HS-5 (cell line): ENCODE measurements at regions not wholly inside any gene's neighbourhood (a gene's known extent, or its start where the extent isn't known, plus 50 kb on each side); places are given as distances from the start of the nearest gene placed in this dataset.
"Not testable (repeated sequence)": the region's sequence is repeated elsewhere in the genome, so short reads cannot be mapped to it uniquely, and the experiment has no call there.

Experiments used
- DNase-seq: peaks from one replicate; pipeline ENCODE4 v3.0.0-alpha.2; 2012; ENCODE audit warnings: low read depth

DNA sequence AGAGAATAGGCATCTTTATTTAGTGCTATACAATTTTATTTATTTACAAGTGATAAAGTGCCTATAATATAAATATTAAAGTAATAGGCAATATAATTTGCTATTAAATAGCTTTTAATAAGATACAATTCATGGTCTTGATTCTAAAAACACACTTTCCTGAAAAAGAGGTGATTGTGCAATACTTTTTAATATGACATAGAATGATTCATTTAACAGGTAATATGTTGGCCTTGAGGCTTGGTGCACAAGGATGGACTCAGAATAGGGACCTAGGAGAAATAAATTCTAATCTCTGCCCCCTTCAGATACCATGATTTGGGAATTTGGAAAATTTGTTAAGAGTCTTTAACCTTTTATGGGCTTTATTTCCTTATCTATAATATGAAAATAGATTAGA is 149.9 kb upstream of the FUT9 start:
- no peak for DNase-seq

DNA sequence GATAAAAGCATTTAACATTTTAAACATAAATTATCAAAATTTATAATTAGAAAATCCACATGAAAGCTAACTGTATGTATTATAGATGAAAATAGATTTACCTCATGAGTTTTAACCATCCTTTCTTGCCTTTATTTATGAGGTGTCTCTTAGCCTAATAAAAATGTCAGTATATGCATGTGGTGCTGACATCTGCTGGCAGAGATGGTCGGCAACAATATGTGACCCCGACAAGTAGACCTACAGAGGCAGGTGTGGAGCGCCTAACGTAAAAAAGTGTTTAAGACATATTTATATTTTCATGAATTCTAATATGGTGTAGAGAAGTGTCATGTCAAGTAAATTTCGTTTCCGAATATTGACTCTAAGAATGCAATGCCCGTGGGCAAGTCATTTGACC is 149.0 kb upstream of the FUT9 start:
- no peak for DNase-seq

DNA sequence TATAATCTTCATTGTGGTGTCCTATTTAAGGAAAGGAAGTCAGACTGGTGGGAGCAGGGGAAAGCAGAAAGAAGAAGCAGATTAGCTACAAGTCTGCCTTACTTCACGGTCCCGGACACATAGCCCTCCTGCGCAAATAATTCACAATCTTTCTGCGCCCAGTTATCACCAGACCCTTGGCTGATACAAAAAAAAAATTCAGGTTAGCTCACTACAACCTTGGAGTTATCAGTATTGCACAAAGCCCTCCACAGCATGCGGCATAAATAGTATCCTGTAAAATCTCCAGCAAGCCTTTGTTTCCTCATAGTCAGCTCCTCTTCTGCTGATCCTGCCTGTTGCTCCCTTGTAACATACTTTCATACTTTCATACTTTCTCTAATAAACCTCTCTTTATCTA is 148.6 kb upstream of the FUT9 start:
- DNase-seq: no peak

DNA sequence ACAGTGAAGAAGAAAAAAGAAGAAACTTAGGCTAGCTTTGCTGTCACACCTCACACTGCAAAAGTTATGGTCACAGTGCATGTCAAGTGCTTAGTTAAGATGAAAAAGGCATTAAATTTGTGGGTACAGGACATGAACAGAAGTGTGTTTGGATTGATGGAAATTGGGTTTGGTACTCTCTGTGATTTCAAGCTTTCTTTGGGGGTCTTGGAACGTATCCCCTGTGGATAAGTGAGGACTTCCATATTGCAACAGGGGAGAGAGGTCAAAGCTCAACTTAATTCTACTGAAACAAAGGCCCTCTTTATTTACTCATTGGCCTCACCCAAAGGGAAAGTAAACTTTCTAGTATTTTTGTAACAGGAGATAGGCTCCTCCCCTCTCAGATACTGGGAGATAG is 138.3 kb upstream of the FUT9 start:
- DNase-seq: no peak

DNA sequence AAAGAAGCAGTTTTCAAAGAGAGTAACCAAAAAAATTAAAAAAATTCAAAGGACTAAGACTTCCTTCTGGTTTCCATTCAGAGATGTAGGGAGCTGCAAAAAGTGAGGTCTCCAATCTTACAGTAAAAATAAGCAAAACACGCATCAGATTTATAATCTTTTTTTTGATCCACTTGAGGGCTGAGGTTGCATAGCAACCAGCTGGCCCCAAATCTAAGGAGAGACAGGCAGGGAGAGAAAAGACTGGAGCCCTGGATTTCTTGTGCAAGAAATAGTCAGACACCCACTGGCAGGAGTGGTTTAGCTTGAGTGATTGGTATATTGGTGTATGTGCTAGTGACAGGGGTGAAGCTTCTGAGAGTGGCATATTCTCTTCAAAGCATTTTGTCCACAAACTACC is 135.9 kb upstream of the FUT9 start:
- no peak for DNase-seq

DNA sequence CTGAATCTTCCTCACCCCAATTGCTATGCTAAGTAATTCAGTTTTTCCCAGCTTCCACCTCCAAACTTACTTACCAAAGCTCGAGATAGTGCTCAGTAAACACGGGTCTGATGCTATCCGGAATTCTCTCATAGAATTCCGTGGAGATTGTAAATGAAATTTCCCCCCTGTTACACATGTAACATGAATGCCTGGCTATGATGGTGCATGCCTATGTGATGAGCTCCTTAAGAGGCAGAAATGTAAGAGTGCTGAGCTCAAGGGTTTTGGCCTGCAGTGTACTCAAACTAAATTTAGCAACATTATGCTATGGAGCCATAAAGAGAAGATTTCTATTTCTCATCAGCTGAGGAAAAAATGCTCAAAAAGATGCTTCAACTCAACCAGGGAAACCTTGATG is 133.4 kb upstream of the FUT9 start:
- DNase-seq: peak; percentile 43

DNA sequence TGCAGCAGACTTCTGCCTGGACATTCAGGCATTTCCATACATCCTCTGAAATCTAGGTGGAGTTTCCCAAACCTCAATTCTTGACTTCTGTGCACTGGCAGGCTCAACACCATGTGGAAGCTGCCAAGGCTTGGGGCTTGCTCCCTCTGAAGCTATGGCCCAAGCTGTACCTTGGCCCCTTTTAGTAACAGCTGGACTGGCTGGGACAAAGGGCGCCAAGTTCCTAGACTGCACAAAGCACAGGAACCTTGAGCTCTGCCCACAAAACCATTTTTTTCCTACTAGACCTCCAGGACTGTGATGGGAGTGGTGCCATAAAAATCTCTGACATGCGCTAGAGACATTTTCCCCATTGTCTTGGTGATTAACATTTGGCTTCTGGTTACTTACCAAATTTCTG is 127.1 kb upstream of the FUT9 start:
- DNase-seq: not testable (repeated sequence)

DNA sequence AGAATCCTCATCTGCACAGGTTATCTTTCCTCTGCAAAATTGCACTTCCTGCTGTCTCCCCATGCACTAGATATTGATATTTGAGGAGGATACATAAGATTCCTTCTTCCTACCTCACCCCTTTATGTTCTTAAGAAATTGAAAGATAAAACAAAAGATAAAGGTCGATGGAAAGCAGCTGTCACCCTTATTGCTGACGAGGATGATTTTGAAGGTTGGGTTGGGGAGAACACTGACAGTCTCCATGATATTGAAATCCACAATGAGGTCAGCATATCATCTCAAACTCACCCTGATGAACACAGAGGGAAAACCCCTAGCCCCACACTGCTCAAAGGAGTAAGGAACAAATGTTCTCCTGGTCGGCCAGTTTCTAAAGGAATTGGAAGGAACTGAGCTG is 110.6 kb upstream of the FUT9 start:
- no peak for DNase-seq

DNA sequence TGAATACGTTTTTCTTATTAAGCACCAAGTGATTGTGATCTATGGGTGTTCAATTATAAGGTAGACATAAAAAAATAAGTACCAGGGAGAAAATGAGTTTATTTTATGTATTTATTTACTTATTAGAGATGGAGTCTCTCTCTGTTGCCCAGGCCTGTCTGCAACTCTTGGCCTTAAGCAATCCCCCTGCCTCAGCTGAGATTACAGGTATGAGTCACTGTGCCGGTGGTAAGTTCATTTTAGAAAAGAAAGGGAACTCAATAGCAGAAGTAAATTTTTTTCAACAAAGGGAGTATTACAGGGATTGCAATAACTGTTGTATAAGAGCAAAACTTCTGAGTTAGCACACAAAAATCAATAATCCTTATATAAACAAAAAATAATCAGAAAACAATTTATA is 98.7 kb upstream of the FUT9 start:
- DNase-seq: no peak

DNA sequence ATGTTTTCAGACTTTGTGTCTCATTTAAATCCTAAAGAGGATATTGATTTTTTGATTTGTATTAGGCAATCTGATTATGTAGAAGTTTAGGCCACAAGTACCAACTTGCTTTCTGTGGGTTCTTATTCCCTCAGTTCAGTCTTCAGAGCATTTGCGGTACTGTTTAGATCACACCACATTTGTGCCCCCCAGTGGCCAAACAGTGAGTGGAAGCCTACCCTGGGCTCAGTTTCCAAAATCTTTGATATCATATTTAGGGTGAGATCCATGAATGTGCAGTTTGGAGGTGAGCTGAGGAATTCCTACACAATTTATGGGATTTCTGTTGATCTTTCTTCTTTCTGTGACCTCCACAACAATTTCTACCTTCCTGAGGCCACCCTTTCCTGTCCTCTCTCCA is 92.3 kb upstream of the FUT9 start:
- DNase-seq: no peak

DNA sequence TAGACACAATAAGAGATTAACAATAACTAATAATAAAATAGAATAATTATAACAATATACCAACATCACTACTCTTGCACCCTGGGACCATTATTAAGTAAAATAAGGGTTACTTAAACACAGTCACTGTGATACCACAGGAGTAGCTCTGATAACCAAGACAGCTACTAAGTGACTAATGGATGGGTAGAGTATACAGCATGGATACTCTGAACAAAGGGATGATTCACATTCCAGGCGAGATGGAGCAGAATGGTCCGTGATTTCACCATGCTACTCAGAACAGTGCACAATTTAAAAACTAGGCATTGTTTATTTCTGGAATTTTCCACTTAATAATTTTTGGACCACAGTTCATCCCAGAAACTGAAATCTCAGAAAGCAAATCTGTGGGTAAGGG is 80.0 kb upstream of the FUT9 start:
- DNase-seq: no peak

DNA sequence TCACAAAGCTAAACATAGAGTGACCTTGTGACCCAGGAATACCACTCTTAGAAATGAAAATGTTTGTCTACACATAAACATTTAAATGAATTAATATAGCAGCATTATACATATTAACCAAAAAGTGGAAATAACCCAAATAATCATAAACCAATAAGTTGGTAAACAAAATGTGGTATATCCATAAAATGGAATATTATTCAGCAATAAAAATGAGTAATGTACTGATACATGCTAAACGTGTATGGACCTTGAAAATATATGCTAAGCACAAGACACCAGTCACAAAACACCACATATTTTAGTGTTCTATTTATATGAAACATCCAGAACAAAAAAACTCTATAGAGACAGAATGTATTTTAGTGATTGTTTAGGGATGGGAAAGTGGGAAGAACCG is 68.9 kb upstream of the FUT9 start:
- DNase-seq: no peak

DNA sequence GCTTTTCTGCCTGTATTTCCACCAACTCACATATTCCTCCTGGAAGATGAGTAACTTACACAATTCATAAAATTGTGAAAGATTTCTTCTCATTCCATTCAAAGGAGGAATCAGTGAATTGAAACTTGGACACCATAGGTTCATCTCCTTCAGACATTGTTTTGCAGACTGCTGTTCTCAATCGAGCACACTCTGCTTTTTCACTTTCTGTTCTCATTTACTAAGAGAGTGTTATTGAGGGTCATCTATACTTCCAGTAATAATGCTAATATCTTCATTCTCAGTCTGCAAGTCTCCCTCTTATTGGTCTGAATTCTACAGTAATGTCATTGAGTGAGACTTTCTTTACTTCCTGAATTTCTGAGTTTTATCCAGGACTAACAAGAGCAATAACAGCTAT is 67.5 kb upstream of the FUT9 start:
- DNase-seq: peak; percentile 10

DNA sequence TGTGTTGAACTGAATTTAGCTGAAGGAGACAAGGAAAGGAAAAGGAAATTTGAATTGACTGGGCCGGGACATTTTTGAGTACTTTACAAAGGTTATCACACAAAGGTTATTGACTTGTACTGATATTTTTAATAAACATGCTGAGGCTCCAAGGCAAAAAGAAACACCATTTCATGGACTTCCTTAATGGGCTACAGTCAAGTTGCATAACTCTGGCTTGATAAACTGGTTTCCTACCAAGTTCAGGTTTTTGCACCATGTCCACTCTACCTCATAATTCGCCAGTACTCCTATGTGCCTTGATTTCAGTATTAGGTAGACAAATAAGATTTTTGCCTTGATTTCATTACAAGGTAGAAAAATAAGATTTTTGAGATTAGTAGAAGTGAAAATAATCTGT is 65.8 kb upstream of the FUT9 start:
- no peak for DNase-seq

DNA sequence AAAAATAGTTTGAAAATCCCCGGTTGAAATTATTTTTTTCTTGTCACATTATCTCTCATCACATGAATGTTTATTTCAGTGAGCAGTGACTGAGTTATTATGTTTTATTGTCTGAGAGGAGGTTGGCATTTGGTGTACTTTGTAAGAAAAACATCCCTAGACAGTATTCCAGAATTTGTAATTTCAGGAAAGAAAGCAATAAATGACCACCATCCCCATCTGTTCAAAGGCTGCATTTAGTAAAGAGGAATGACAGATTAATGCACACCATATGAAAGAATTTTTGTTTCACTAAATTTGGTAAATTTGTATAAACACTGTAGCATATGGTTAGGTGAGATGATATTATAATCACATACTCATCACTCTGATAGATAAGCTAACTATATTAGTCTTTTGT is 57.1 kb upstream of the FUT9 start:
- no peak for DNase-seq

DNA sequence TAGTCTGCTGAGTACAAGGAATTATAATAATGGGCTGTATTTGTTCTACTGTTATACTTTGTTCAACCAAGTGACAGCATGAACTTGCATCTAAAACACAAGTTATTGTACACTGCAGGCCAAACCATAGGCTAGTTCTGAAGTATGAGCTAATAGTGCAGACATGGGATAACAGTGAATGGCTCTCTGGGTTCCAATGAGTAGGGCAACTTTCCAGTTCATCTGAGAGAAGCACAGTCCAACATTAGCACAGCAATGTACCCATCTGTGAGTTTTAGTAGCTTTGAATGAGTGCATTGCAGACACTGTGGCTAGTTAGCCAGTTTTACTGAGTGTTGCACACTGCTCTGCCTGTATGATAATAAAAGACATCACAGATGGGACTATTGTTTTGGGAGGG is 56.5 kb upstream of the FUT9 start:
- DNase-seq: no peak
